GM12873 (cell line): ENCODE measurements at regions not wholly inside any gene's neighbourhood (a gene's known extent, or its start where the extent isn't known, plus 50 kb on each side); places are given as distances from the start of the nearest gene placed in this dataset.

Experiments
- TF ChIP-seq, protein P1 (sequence below): IDR thresholded peaks from 2 replicates; pipeline ENCODE4 v1.5.1; 2012; ENCODE audit warnings: low read depth, mild to moderate bottlenecking, moderate library complexity, low read length, control low read depth; ENCODE audit not compliant: insufficient read depth; ENCODE audit errors: missing control alignments

DNA sequence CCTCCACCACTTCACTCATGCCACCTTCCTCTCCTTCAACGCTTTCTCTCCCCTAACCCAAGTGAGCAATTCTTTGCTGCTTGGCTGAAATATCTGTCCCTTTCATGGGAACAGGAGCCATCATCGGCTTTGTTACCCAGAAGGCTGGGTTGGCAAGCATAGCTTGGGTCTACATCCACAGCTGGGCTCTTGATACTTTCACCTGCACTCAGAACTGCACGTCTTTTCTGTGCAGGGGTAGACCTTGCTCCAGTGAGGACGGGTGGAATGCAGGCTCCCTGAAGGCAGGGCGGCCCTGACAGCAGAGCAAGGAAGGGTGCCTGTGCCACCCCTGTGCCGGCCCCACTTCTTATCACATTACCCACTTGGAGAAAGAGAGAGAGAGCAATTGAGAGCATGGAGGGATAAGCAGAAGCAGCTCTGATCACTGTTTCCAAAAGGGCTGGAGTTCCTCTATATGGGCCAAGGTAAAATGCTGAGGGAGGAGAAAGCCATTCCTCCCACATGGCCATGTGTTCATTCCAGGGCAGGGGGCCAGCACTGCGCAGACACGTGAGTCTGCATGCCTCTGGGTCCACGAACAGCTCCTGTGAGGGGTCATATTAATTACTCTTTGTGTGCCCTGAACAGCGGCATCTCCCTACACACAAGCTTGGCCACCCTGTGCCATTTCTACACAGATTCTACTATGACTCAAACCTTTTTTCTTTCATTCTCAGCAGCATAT lies 181.8 kb downstream of the BUD13 start:
- TF ChIP-seq, protein P1, sequence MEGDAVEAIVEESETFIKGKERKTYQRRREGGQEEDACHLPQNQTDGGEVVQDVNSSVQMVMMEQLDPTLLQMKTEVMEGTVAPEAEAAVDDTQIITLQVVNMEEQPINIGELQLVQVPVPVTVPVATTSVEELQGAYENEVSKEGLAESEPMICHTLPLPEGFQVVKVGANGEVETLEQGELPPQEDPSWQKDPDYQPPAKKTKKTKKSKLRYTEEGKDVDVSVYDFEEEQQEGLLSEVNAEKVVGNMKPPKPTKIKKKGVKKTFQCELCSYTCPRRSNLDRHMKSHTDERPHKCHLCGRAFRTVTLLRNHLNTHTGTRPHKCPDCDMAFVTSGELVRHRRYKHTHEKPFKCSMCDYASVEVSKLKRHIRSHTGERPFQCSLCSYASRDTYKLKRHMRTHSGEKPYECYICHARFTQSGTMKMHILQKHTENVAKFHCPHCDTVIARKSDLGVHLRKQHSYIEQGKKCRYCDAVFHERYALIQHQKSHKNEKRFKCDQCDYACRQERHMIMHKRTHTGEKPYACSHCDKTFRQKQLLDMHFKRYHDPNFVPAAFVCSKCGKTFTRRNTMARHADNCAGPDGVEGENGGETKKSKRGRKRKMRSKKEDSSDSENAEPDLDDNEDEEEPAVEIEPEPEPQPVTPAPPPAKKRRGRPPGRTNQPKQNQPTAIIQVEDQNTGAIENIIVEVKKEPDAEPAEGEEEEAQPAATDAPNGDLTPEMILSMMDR, result no peak

DNA sequence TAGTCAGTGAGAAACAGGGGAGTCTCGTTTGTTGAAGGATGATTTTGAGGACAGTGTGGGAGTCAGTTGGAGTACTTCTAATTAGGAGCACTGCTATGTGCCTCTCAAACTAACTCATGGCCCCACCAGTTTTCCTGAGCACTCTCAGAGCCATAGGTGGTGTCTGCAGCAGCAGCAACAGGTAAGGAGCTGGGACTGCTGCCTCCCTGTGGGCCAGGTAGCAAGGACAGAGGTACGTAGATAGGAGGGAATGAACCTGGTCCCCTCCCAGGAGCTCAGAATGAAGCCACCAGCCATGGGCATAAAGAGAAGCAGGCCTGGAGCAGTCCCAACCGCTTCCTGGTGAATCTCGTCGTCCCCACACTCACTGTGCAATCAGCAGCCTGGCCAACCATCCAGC lies 183.4 kb downstream of the BUD13 start:
- TF ChIP-seq, protein P1, result no peak

DNA sequence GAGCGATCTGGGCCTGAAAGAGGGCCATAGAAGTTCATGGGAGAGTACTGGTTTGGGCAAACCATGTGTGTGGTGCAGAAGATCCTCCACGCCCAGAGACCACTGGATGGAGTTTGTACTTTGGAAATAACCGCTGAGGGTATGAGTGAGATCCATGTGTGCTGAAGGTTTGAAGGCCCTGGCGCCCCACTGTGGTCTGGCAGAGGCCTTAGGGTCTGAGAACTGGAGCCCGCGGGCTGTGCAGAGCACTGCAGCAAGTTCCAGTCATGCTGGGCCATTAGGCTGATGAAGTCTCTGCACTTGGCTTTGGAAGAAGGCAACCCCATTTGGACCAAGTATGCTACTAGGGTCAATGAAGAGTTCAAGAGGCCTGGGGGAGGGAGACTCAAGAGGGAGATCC lies 186.4 kb downstream of the BUD13 start:
- TF ChIP-seq, protein P1, result no peak

DNA sequence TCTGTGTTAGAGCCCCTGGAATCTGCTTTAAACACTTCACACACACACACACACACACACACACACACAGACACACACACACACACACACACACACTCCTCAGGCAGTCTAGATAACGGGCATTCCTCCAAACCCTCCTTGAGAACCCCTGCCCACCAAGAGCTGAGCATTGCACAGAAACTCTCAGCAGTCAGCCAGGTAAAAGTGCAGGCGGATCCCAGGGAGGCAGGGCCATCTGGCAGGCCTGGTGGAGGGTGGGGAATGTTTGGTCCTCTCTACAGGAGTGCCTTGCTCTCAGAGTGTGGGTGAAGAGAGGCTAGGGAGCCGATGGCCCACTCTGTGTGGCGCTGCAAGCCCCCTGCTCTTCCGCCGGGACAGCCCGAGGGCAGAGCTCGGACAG lies 190.2 kb downstream of the BUD13 start:
- TF ChIP-seq, protein P1, result no peak

DNA sequence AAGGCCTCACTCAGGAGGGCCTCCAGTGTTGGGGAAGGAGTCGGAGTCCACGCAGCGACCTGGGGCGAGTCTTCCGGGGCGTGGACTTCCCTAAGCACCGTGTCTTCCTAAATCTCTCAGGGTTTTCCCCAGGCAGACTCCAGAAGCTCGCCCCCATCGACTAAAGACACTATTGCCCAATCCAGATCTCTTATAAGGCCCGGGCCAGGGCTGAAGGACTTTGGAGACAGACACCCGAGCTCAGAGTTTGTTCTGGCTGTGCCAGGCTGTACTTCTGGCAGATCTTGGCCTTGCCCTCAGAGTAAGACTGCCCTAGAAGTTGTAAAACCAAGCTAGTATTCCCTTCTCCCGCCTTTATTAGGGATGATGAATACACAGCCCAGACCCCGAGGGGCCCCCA lies 191.4 kb downstream of the BUD13 start:
- TF ChIP-seq, protein P1, result no peak

DNA sequence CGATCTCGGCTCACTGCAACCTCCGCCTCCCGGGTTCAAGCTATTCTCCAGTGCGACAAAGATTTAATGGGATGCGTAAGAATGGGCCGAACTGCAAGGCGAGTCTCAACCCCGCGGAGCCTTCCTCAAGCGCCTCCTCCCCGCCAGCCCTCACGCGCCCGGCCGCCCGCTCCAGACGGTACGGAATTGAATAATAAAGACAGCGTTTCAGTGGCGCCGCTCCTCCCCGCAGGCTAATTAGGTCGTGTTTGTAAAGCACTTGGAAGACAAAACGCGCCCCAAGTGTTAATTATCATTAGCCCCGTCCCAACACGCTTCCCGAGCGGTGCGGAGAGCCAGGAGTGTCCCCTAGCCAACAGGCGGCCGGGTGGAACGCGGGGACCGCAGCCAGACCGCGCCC lies 192.0 kb downstream of the BUD13 start:
- TF ChIP-seq, protein P1, result no peak

DNA sequence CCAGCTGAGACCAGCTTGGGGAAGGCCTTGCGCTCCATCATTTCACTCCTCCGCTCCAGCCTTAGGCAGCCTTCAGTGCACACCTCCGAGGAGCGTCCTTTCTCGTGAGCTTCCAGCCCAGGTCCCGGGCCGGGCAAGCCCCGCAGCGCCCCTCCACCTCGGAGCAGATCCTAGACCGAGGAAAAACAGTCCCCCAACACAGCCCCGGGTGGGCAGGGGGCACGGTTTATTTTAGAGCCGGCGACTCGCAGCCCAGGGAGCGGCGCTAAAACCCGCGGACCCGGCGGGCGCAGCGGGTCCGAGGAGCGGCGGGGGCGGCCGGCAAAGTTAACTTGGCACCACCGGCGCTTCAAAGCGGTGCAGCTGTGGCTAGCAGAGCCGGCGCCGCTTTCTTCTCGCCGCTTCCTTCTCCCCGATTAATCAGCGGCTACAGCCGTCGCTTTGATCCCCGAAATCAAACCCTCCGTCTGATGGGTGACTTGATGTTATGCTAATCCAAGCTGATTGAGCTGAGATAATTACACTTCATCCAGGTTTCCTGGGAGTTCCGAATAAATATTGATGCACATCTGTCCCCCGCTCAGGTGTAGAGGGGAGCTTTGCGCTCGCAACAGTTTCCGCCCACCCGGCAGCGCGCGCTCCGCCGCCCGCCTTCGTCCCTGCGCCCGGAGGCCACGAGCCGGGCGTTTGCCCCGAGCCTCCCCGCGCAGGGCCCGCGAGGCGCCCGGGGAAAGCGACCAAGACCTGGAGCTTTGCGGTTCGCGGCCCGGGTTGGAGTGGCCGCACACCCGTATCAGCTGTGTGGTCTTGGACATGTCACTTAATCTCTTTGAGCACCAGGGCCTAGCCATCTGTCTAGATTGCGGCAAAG lies 192.7 kb downstream of the BUD13 start:
- TF ChIP-seq, protein P1, result no peak
